Choroid plexus epithelial cell (primary cell): ENCODE measurements at regions not wholly inside any gene's neighbourhood (a gene's known extent, or its start where the extent isn't known, plus 50 kb on each side); places are given as distances from the start of the nearest gene placed in this dataset.

Source experiments
- DNase-seq: peaks from one replicate; pipeline ENCODE4 v3.0.0-alpha.2; 2010; ENCODE audit warnings: low read depth
- H3K4me3 ChIP-seq: 2 replicates; pipeline ENCODE4 v1.5.1; 2011; ENCODE audit warnings: low read depth, mild to moderate bottlenecking, control low read depth, low read length, moderate library complexity
- TF ChIP-seq, protein P1 (sequence below): conservative IDR thresholded peaks from 2 replicates; pipeline ENCODE4 v1.5.1; 2011; ENCODE audit warnings: low read depth, mild to moderate bottlenecking, control low read depth, inconsistent platforms, low read length, moderate library complexity

GRCh38 chr1:213615226-213615916 lies 372.4 kb upstream of the PROX1 start:
- TF ChIP-seq, protein P1, sequence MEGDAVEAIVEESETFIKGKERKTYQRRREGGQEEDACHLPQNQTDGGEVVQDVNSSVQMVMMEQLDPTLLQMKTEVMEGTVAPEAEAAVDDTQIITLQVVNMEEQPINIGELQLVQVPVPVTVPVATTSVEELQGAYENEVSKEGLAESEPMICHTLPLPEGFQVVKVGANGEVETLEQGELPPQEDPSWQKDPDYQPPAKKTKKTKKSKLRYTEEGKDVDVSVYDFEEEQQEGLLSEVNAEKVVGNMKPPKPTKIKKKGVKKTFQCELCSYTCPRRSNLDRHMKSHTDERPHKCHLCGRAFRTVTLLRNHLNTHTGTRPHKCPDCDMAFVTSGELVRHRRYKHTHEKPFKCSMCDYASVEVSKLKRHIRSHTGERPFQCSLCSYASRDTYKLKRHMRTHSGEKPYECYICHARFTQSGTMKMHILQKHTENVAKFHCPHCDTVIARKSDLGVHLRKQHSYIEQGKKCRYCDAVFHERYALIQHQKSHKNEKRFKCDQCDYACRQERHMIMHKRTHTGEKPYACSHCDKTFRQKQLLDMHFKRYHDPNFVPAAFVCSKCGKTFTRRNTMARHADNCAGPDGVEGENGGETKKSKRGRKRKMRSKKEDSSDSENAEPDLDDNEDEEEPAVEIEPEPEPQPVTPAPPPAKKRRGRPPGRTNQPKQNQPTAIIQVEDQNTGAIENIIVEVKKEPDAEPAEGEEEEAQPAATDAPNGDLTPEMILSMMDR = no peak
- no peak for DNase-seq
- H3K4me3 ChIP-seq = no peak overlapping the region

- TF ChIP-seq, protein P1 = no peak
- DNase-seq = no peak
- no peak overlapping the region for H3K4me3 ChIP-seq
Observed at GRCh38 chr1:213617133-213617532, 370.6 kb upstream of the PROX1 start.

DNA sequence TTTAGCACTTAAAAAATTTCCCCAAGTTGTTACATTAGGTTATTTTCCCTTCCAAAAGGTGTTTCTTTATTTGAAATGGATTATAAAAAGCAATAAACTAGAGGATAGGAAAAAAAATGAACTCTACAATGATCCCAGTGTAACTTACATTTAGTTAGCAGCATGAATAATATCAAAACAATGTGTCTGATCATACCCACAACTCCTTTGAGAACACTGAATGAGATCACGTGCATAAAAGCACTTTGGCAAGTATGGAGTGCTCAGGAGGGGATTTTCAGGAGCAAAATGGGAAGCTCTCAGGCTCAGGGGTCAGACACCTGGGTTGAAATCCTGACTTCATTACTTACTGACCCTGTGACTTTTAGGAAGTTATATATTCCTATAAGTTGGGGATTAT lies 369.7 kb upstream of the PROX1 start:
- no peak overlapping the region for H3K4me3 ChIP-seq
- no peak for DNase-seq

GRCh38 chr1:213619026-213619425 lies 368.7 kb upstream of the PROX1 start:
- DNase-seq = no peak
- H3K4me3 ChIP-seq = no peak overlapping the region
- TF ChIP-seq, protein P1 = no peak

More for the DNA sequence above, 369.7 kb upstream of the PROX1 start:
- TF ChIP-seq, protein P1 = no peak

GRCh38 chr1:213621077-213621476 lies 366.7 kb upstream of the PROX1 start:
- no peak overlapping the region for H3K4me3 ChIP-seq
- TF ChIP-seq, protein P1 = no peak
- DNase-seq = no peak

- TF ChIP-seq, protein P1 = no peak
- H3K4me3 ChIP-seq = no peak overlapping the region
- no peak for DNase-seq
Observed at GRCh38 chr1:213622365-213623063, 365.3 kb upstream of the PROX1 start.
